GM12878 (cell line): ENCODE measurements at regions not wholly inside any gene's neighbourhood (a gene's known extent, or its start where the extent isn't known, plus 50 kb on each side); places are given as distances from the start of the nearest gene placed in this dataset.

Experiments used
- ATAC-seq: fragments of 200-7000 bp; cut with Tn5 transposase; 3 replicates; pipeline ENCODE4 v1.9.1; 2020; ENCODE audit warnings: mild to moderate bottlenecking, moderate library complexity
- BruUV-seq: library from RNA; stranded (reverse); fragments of 400-500 nt; replicated peaks from 2 replicates; lab custom pipeline; 2021; lab: Mats Ljungman, UMichigan
- CTCF ChIA-PET: fragments of 300-600 bp; sonication (Branson Sonifier 250); formaldehyde crosslinking; extraction: SDS; loops from one replicate; lab custom pipeline; 2021; ENCODE audit warnings: inconsistent platforms; lab: Yijun Ruan, JAX
- POLR2A ChIA-PET: fragments of 350-600 bp; formaldehyde crosslinking; extraction: SDS; loops from one replicate; lab custom pipeline; 2021; ENCODE audit warnings: inconsistent platforms; lab: Charles Lee
- RAD21 ChIA-PET: fragments of 300-600 bp; sonication (Branson Sonifier 250); formaldehyde crosslinking; loops from one replicate; lab custom pipeline; 2023; ENCODE audit warnings: antibody characterized with exemption; ENCODE audit not compliant: unreplicated experiment; lab: Charles Lee
- SMC1A ChIA-PET: fragments of 300-600 bp; sonication (Branson Sonifier 250); formaldehyde crosslinking; loops from one replicate; lab custom pipeline; 2023; ENCODE audit not compliant: unreplicated experiment, uncharacterized antibody; lab: Charles Lee
- DNase-seq: peaks from one replicate; pipeline ENCODE4 v3.0.0-alpha.2; 2011; ENCODE audit warnings: low read depth, low spot score
- FAIRE-seq: peaks from 3 replicates; lab custom pipeline; 2011; peaks lifted over from hg19 to GRCh38; lab: Jason Lieb, UNC
- H2AFZ ChIP-seq: 2 replicates; pipeline ENCODE4 v1.6.0; 2011; ENCODE audit warnings: low read depth, low read length, control low read depth; ENCODE audit not compliant: control insufficient read depth
- H3K27ac ChIP-seq: 2 replicates; pipeline ENCODE4 v1.5.1; 2011; ENCODE audit warnings: control low read depth; ENCODE audit not compliant: control insufficient read depth, insufficient read depth
- H3K27me3 ChIP-seq, 2 experiments: replicated peaks in 1 of 2; 2 replicates each; pipeline versions ENCODE4 v1.6.0 to v1.6.1; 2011; ENCODE audit warnings: low read length in 1 of 2; ENCODE audit not compliant: control insufficient read depth in 2 of 2, insufficient read depth in 2 of 2
- H3K36me3 ChIP-seq, 2 experiments: 2 replicates each; pipeline ENCODE4 v1.5.1; 2011; ENCODE audit warnings: low read length in 1 of 2; ENCODE audit not compliant: control insufficient read depth in 2 of 2, insufficient read depth in 2 of 2
- H3K4me1 ChIP-seq: 2 replicates; pipeline ENCODE4 v1.6.1; 2011; ENCODE audit warnings: mild to moderate bottlenecking, low read length, moderate library complexity, mixed read lengths; ENCODE audit not compliant: control insufficient read depth, insufficient read depth
- H3K4me2 ChIP-seq: 2 replicates; pipeline ENCODE4 v1.6.0; 2011; ENCODE audit warnings: control low read depth; ENCODE audit not compliant: control insufficient read depth, insufficient read depth
- H3K4me3 ChIP-seq: fragments of 200-600 bp; sonication (generic); 2 replicates; pipeline ENCODE4 v1.5.1; 2016
- H3K79me2 ChIP-seq: 2 replicates; pipeline ENCODE4 v1.6.0; 2011; ENCODE audit warnings: low read length; ENCODE audit not compliant: control insufficient read depth, insufficient read depth
- H3K9ac ChIP-seq: 2 replicates; pipeline ENCODE4 v1.8.0; 2011; ENCODE audit warnings: low read length, control low read depth, mixed read lengths; ENCODE audit not compliant: control insufficient read depth, insufficient read depth
- H3K9me3 ChIP-seq: replicated peaks from 3 replicates; pipeline ENCODE4 v1.5.1; 2011; ENCODE audit warnings: mild to moderate bottlenecking, low read length; ENCODE audit not compliant: control insufficient read depth, insufficient read depth
- H4K20me1 ChIP-seq: 2 replicates; pipeline ENCODE4 v1.6.0; 2011; ENCODE audit not compliant: control insufficient read depth, insufficient read depth
- BHLHE40 ChIP-seq, 2 experiments: fragments of 450-650 bp in 1 of 2; IDR thresholded peaks; 2 replicates each; pipeline ENCODE4 v1.6.1; 2011 to 2017; ENCODE audit warnings: low read depth in 2 of 2, borderline replicate concordance in 1 of 2, improper control_type of control experiment in 1 of 2, low read length in 1 of 2, mild to moderate bottlenecking in 1 of 2
- CBFB ChIP-seq: IDR thresholded peaks from 2 replicates; pipeline ENCODE4 v1.6.1; 2016; ENCODE audit warnings: antibody characterized with exemption, low read depth
- CEBPB ChIP-seq, 2 experiments: fragments of 150-350 bp in 1 of 2; IDR thresholded peaks; 2 replicates each; pipeline ENCODE4 v1.6.1; 2012 to 2014; ENCODE audit warnings: low read depth in 2 of 2, low read length in 2 of 2, borderline replicate concordance in 1 of 2, inconsistent platforms in 1 of 2
- IRF4 ChIP-seq: IDR thresholded peaks from 2 replicates; pipeline ENCODE4 v1.6.1; 2011; ENCODE audit warnings: low read depth, low read length
- NBN ChIP-seq: fragments of 450-650 bp; IDR thresholded peaks from 2 replicates; pipeline ENCODE4 v1.6.1; 2016
- NFIC ChIP-seq: IDR thresholded peaks from 2 replicates; pipeline ENCODE4 v1.6.1; 2012; ENCODE audit warnings: low read depth, mild to moderate bottlenecking, inconsistent platforms, low read length, moderate library complexity
- PAX8 ChIP-seq: fragments of 450-650 bp; IDR thresholded peaks from 2 replicates; pipeline ENCODE4 v1.6.1; 2017; ENCODE audit warnings: mild to moderate bottlenecking, moderate library complexity
- RAD51 ChIP-seq: fragments of 450-650 bp; IDR thresholded peaks from 2 replicates; pipeline ENCODE4 v1.6.1; 2016; ENCODE audit warnings: moderate library complexity, mild to moderate bottlenecking, inconsistent platforms
- SPI1 ChIP-seq: IDR thresholded peaks from 2 replicates; pipeline ENCODE4 v1.6.1; 2011; ENCODE audit warnings: low read depth, mild to moderate bottlenecking, low read length, moderate library complexity, borderline replicate concordance; ENCODE audit not compliant: insufficient read depth
- STAT3 ChIP-seq: IDR thresholded peaks from 2 replicates; pipeline ENCODE4 v1.6.1; 2011; ENCODE audit warnings: low read depth, low read length, improper control_type of control experiment
- TAF1 ChIP-seq: IDR thresholded peaks from 2 replicates; pipeline ENCODE4 v1.6.1; 2011; ENCODE audit warnings: mild to moderate bottlenecking, low read depth, low read length, borderline replicate concordance
- WGBS: methylation state at CpG from one replicate; pipeline ENCODE4 v1.1.6; 2016; ENCODE audit warnings: low lambda C conversion rate; ENCODE audit not compliant: insufficient replicate concordance, insufficient coverage; ENCODE audit errors: missing lambda C conversion rate; 5-methylcytosine and 5-hydroxymethylcytosine counted together
- in situ Hi-C: fragments of 300-500 bp; cut with MboI; formaldehyde crosslinking; loops from 9 replicates; pipeline ENCODE4 v1.14.3; 2018; ENCODE audit warnings: mixed read lengths
- intact Hi-C: fragments of 100-400 bp; cut with micrococcal nuclease; formaldehyde crosslinking; loops from one replicate; pipeline ENCODE4 v1.14.2; 2022; ENCODE audit not compliant: unreplicated experiment
- TF ChIP-seq, protein P1 (sequence below): fragments of 450-650 bp; IDR thresholded peaks from 2 replicates; pipeline ENCODE4 v1.6.1; 2016; ENCODE audit warnings: mild to moderate bottlenecking
- TF ChIP-seq, protein P2 (sequence below): IDR thresholded peaks from 2 replicates; pipeline ENCODE4 v1.6.1; 2012; ENCODE audit warnings: mild to moderate bottlenecking, low read depth, low read length
- TF ChIP-seq, protein P3 (sequence below): IDR thresholded peaks from 2 replicates; pipeline ENCODE4 v1.6.1; 2011; ENCODE audit warnings: borderline replicate concordance, low read depth, mild to moderate bottlenecking, moderate library complexity, mixed read lengths, low read length; ENCODE audit not compliant: insufficient read depth; ENCODE audit errors: extremely low read length

DNA sequence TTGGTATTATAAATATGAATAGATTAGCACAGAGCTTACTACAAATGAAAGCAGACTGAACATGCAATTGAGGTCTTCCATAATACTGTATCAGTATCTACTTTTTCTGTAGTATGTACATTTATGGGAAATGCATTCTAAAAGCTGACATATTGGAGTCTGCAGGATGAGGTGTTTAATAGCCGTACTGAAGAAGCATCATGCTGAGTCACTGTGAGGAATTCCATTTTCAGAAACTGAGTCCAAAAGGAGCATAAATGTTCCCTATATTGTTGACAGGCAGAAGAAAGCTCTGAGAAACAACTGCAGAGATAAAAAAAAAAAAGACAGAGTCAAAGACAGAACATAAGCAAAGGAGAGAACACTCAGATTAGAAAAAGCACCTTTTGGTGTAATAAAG is 366.7 kb upstream of the SPHKAP start:
- no peaks in the 10 kb centered on the region for H4K20me1 ChIP-seq
- H3K27ac ChIP-seq, result no peak overlapping the region
- no peak overlapping the region for H2AFZ ChIP-seq
- POLR2A ChIA-PET, result no interaction called here
- intact Hi-C loops (no loop called here), in situ Hi-C loops (no loop called here)
- no peak overlapping the region for H3K4me3 ChIP-seq
- CTCF ChIA-PET, result no interaction called here
- no peaks in the 10 kb centered on the region; the same call in 2 of the 3 replicates for H3K9me3 ChIP-seq
- 0% methylated on average over 1 of the region's 1 CpG for WGBS
- no peak for ATAC-seq
- BruUV-seq, result no TSS peak
- no peak overlapping the region for H3K9ac ChIP-seq
- TF ChIP-seq NBN (no peak), BHLHE40 (IDR thresholded peaks at IDR 0.05; ENCODE audit: borderline replicate concordance in 1 of 2, low read depth in 2 of 2, low read length in 1 of 2) (no peak), IRF4 (no peak), NFIC (no peak), SPI1 (no peak), PAX8 (no peak), RAD51 (no peak), CEBPB (IDR thresholded peaks at IDR 0.05; ENCODE audit: borderline replicate concordance in 1 of 2, low read depth in 2 of 2, low read length in 2 of 2) (no peak), STAT3 (no peak), CBFB (no peak), TAF1 (no peak)
- TF ChIP-seq, protein P1, sequence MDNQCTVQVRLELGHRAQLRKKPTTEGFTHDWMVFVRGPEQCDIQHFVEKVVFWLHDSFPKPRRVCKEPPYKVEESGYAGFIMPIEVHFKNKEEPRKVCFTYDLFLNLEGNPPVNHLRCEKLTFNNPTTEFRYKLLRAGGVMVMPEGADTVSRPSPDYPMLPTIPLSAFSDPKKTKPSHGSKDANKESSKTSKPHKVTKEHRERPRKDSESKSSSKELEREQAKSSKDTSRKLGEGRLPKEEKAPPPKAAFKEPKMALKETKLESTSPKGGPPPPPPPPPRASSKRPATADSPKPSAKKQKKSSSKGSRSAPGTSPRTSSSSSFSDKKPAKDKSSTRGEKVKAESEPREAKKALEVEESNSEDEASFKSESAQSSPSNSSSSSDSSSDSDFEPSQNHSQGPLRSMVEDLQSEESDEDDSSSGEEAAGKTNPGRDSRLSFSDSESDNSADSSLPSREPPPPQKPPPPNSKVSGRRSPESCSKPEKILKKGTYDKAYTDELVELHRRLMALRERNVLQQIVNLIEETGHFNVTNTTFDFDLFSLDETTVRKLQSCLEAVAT, result no peak
- TF ChIP-seq, protein P2, sequence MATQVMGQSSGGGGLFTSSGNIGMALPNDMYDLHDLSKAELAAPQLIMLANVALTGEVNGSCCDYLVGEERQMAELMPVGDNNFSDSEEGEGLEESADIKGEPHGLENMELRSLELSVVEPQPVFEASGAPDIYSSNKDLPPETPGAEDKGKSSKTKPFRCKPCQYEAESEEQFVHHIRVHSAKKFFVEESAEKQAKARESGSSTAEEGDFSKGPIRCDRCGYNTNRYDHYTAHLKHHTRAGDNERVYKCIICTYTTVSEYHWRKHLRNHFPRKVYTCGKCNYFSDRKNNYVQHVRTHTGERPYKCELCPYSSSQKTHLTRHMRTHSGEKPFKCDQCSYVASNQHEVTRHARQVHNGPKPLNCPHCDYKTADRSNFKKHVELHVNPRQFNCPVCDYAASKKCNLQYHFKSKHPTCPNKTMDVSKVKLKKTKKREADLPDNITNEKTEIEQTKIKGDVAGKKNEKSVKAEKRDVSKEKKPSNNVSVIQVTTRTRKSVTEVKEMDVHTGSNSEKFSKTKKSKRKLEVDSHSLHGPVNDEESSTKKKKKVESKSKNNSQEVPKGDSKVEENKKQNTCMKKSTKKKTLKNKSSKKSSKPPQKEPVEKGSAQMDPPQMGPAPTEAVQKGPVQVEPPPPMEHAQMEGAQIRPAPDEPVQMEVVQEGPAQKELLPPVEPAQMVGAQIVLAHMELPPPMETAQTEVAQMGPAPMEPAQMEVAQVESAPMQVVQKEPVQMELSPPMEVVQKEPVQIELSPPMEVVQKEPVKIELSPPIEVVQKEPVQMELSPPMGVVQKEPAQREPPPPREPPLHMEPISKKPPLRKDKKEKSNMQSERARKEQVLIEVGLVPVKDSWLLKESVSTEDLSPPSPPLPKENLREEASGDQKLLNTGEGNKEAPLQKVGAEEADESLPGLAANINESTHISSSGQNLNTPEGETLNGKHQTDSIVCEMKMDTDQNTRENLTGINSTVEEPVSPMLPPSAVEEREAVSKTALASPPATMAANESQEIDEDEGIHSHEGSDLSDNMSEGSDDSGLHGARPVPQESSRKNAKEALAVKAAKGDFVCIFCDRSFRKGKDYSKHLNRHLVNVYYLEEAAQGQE, result no peak
- TF ChIP-seq, protein P3, sequence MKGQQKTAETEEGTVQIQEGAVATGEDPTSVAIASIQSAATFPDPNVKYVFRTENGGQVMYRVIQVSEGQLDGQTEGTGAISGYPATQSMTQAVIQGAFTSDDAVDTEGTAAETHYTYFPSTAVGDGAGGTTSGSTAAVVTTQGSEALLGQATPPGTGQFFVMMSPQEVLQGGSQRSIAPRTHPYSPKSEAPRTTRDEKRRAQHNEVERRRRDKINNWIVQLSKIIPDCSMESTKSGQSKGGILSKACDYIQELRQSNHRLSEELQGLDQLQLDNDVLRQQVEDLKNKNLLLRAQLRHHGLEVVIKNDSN, result no peak
- no peaks in the 10 kb centered on the region for H3K36me3 ChIP-seq
- no peak for FAIRE-seq
- no peaks in the 10 kb centered on the region for H3K4me1 ChIP-seq
- RAD21 ChIA-PET, result no interaction called here
- no peak for DNase-seq
- no peaks in the 10 kb centered on the region for H3K27me3 ChIP-seq
- no peaks in the 10 kb centered on the region for H3K79me2 ChIP-seq
- SMC1A ChIA-PET, result interaction anchor here (0.6 kb wide), 1 partner anchor 1100 kb away, joined by 3 read pairs; no protein-coding TSS in a partner anchor
- H3K4me2 ChIP-seq, result no peak overlapping the region
